GM19023 (cell line): ENCODE measurements at regions not wholly inside any gene's neighbourhood (a gene's known extent, or its start where the extent isn't known, plus 50 kb on each side); places are given as distances from the start of the nearest gene placed in this dataset.

ENCODE experiments used
- ATAC-seq: cut with Tn5 transposase; IDR thresholded peaks from one replicate; pipeline ENCODE4 v1.9.1; 2021; ENCODE audit warnings: mild to moderate bottlenecking, moderate library complexity; ENCODE audit not compliant: unreplicated experiment

- ATAC-seq, result no peak
Measured at GRCh38 chr6:91611190-91611589, 1024.3 kb upstream of the MAP3K7 start.

- no peak for ATAC-seq
Measured at GRCh38 chr6:91608428-91608827, 1021.6 kb upstream of the MAP3K7 start.

- no peak for ATAC-seq
Measured at GRCh38 chr6:91606148-91606901, 1019.5 kb upstream of the MAP3K7 start.

- ATAC-seq, result no peak
Measured at GRCh38 chr6:91600561-91600960, 1013.7 kb upstream of the MAP3K7 start.

- ATAC-seq, result no peak
Measured at GRCh38 chr6:91590191-91590590, 1003.3 kb upstream of the MAP3K7 start.

GRCh38 chr6:91580635-91581034 lies 993.8 kb upstream of the MAP3K7 start:
- no peak for ATAC-seq

GRCh38 chr6:91575032-91575431 lies 988.2 kb upstream of the MAP3K7 start:
- ATAC-seq, result peak; percentile 92

- no peak for ATAC-seq
Measured at GRCh38 chr6:91573826-91574416, 987.0 kb upstream of the MAP3K7 start.

- no peak for ATAC-seq
Measured at GRCh38 chr6:91572878-91573277, 986.0 kb upstream of the MAP3K7 start.

GRCh38 chr6:91569071-91569470 lies 982.2 kb upstream of the MAP3K7 start:
- ATAC-seq, result no peak

GRCh38 chr6:91566467-91566866 lies 979.6 kb upstream of the MAP3K7 start:
- ATAC-seq, result no peak

- no peak for ATAC-seq
Measured at GRCh38 chr6:91565207-91565606, 978.3 kb upstream of the MAP3K7 start.

- no peak for ATAC-seq
Measured at GRCh38 chr6:91562955-91563354, 976.1 kb upstream of the MAP3K7 start.

GRCh38 chr6:91560409-91560808 lies 973.5 kb upstream of the MAP3K7 start:
- ATAC-seq, result no peak

GRCh38 chr6:91540902-91541301 lies 954.0 kb upstream of the MAP3K7 start:
- ATAC-seq, result no peak

- no peak for ATAC-seq
Measured at GRCh38 chr6:91539456-91539855, 952.6 kb upstream of the MAP3K7 start.

GRCh38 chr6:91538622-91539021 lies 951.8 kb upstream of the MAP3K7 start:
- ATAC-seq, result no peak

- ATAC-seq, result no peak
Measured at GRCh38 chr6:91534614-91535013, 947.7 kb upstream of the MAP3K7 start.

GRCh38 chr6:91523511-91523910 lies 936.6 kb upstream of the MAP3K7 start:
- no peak for ATAC-seq

- ATAC-seq, result no peak
Measured at GRCh38 chr6:91521999-91522398, 935.1 kb upstream of the MAP3K7 start.

GRCh38 chr6:91509711-91510110 lies 922.8 kb upstream of the MAP3K7 start:
- ATAC-seq, result no peak

GRCh38 chr6:91509039-91509438 lies 922.2 kb upstream of the MAP3K7 start:
- ATAC-seq, result no peak

- ATAC-seq, result no peak
Measured at GRCh38 chr6:91506509-91506908, 919.6 kb upstream of the MAP3K7 start.
